ENCODE measurements at regions not wholly inside any gene's neighbourhood (a gene's known extent, or its start where the extent isn't known, plus 50 kb on each side); places are given as distances from the start of the nearest gene placed in this dataset.

DNA sequence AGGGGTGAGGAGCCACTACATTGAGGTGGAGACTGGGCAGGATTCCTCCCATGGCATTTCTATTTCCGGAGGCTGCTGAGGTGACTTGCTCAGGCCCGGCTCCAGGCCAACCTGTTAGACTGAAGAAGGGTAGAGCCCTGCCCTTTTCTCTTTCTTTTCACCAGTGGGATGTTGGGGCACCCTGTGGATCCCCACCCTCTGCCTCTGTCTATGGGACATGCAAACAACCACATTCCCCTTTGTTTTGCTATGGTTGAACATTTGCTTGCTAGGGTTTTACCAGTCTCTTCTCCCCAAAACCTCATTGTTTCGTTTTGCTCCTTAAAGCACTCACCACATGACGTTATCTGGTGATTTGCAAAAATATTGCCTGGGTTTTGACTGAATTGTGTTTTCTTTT lies 183.3 kb downstream of the ARL4C start:
- TF ChIP-seq, protein P1, sequence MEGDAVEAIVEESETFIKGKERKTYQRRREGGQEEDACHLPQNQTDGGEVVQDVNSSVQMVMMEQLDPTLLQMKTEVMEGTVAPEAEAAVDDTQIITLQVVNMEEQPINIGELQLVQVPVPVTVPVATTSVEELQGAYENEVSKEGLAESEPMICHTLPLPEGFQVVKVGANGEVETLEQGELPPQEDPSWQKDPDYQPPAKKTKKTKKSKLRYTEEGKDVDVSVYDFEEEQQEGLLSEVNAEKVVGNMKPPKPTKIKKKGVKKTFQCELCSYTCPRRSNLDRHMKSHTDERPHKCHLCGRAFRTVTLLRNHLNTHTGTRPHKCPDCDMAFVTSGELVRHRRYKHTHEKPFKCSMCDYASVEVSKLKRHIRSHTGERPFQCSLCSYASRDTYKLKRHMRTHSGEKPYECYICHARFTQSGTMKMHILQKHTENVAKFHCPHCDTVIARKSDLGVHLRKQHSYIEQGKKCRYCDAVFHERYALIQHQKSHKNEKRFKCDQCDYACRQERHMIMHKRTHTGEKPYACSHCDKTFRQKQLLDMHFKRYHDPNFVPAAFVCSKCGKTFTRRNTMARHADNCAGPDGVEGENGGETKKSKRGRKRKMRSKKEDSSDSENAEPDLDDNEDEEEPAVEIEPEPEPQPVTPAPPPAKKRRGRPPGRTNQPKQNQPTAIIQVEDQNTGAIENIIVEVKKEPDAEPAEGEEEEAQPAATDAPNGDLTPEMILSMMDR (IDR thresholded peaks at IDR 0.05; ENCODE audit: low read length) = no peak
- TF ChIP-seq EZH2 (IDR thresholded peaks at IDR 0.05; ENCODE audit: borderline replicate concordance, low read length) = no peak
